Activated naive CD4-positive, alpha-beta T cell (primary cell): ENCODE measurements at regions not wholly inside any gene's neighbourhood (a gene's known extent, or its start where the extent isn't known, plus 50 kb on each side); places are given as distances from the start of the nearest gene placed in this dataset.

Experiments used
- DNase-seq, 4 experiments: peaks; one replicate each; lab custom pipeline; 2025; lab: John Stamatoyannopoulos, UW

GRCh38 chr12:67590149-67590790 lies 58.3 kb upstream of the DYRK2 start:
- DNase-seq, result peak in 2 of 4 experiments; percentile 8 to 33

- DNase-seq, result no peak
Observed at GRCh38 chr12:67592228-67593011, 56.1 kb upstream of the DYRK2 start.

DNA sequence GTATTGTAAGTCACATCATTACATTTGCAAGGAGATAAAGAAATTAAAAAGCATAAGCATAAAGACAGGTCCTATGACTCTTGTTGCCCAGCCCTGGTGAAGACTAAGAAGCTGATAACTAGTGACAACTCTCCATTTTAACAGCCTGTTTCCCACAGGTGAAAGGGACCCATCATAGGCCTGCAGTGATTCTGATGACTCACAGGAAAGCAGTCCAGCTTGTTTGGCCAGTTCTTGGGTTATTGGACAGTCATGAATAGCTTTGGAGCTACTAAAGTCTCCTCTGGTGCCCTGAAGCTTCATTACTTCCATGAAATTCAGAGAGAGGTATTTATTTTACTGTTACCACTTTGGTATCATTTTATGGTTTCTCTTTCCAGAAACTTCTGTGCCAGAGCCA lies 55.5 kb upstream of the DYRK2 start:
- no peak for DNase-seq

DNA sequence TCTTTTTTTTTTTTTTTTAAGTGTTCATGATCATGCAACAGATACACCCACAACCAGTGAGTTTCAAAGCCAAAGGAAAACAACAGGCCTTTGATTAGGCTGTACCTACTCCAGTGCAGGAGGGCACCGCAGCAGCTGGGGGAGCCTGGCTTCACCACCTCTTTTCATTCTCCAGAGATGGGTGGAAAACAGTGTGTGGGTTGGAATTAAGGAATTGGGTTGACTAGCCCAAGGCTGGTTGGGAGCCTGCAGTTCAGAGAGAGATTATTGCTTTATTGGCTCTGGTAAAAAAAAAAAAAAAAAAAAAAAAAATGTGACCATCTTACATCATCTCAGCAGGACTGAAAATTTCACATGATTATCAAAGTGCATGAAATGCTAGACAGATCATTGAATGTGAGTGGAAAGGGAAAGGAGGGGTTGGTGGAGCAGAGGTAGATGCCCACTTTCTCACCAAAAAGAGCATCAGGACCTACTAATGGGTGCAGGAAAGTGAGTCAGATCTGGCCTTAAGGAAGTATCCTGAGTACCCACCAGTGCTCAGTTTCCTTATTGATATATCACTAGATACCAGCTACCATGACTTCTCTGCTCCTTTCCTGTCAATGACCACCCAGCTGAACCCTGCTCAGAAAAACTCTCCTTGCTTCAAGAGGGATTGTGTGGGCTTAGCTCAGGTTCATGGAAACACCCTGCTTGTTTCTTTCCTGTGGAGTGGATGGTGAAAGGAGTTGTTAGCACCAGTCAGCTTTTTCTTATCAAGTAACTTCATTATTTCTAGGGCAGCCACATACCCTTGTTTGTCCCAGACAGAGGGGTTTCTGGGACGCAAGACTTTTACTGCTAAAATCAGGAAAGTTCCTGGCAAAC lies 54.8 kb upstream of the DYRK2 start:
- DNase-seq, result no peak

DNA sequence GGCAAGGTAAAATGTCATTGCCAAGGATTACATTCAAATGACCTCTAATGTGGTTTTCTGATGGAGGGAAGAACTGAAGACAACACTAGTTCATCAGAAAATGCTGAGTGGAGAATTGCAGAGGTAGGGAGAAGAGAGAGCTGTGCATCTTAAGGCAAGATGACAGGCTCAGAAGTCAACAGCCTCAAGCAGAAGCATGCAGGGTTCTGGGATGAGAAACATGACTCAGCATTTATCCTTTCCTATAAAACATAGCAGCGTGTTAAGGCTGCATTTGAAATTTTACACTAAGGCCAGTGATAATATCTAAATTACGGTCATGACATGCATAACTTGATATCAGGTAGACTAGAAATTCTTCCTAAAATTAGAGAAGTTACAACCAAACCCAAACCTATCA lies 53.7 kb upstream of the DYRK2 start:
- no peak for DNase-seq

DNA sequence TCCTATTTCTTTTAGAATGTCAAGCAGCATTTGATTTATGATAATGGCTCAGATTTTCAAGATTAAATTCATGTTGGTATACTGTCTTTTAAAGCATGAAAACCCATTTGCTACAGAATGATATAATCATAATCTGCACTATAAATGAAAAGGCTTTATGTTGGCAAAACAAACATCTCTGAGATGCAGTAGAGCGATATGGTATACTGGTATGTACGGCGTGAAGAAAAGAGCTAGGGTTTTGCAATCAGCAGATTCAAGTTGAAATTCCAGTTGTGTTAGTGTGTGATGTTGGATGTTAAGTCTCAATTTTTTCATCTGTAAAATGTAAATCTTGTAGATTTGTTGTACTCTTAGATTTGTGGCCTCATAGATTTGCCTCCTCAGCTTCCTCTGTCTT lies 53.2 kb upstream of the DYRK2 start:
- DNase-seq, result no peak

GRCh38 chr12:67598598-67598997 lies 49.9 kb upstream of the DYRK2 start:
- no peak for DNase-seq
